Naive thymus-derived CD8-positive, alpha-beta T cell (primary cell): ENCODE measurements at regions not wholly inside any gene's neighbourhood (a gene's known extent, or its start where the extent isn't known, plus 50 kb on each side); places are given as distances from the start of the nearest gene placed in this dataset.
A peak's percentile ranks its signal among the peaks of the same experiment; 100 is the strongest.

Experiments
- ATAC-seq, 2 donors: fragments of 150-1000 bp; cut with Tn5 transposase in 1 of 2; sonication (Bioruptor Pico), chemical (Tn5 transposase) in 1 of 2; 1 replicate in 1 of 2; 2 replicates in 1 of 2; pipeline ENCODE4 v1.10.0; 2021; ENCODE audit warnings: mild to moderate bottlenecking in 2 of 2, moderate library complexity in 2 of 2
- POLR2A ChIA-PET: fragments of 350-600 bp; sonication (Branson Sonifier 250); formaldehyde crosslinking; loops from one replicate; lab custom pipeline; 2021; ENCODE audit warnings: antibody characterized with exemption; lab: Charles Lee
- DNase-seq, 10 donors: peaks; one replicate each; pipeline versions ENCODE4 v3.0.0 to v3.0.0-alpha.2; 2020 to 2022
- H3K27ac Mint-ChIP-seq, 10 donors: one replicate each; pipeline ENCODE4 v1.8.0; 2020 to 2022; ENCODE audit warnings: mild to moderate bottlenecking in 10 of 10, mixed read lengths in 10 of 10, moderate library complexity in 4 of 10, inconsistent platforms in 1 of 10
- H3K27me3 Mint-ChIP-seq, 5 donors: one replicate each; pipeline ENCODE4 v1.8.0; 2021 to 2022; ENCODE audit warnings: mixed read lengths in 5 of 5
- H3K36me3 Mint-ChIP-seq, 3 donors: one replicate each; pipeline ENCODE4 v1.8.0; 2020 to 2022; ENCODE audit warnings: mixed read lengths in 3 of 3, mild to moderate bottlenecking in 2 of 3, inconsistent platforms in 1 of 3
- H3K4me1 Mint-ChIP-seq, 4 donors: one replicate each; pipeline ENCODE4 v1.8.0; 2021 to 2022; ENCODE audit warnings: mixed read lengths in 4 of 4
- H3K4me3 Mint-ChIP-seq, 10 donors: one replicate each; pipeline ENCODE4 v1.8.0; 2020 to 2022; ENCODE audit warnings: mild to moderate bottlenecking in 10 of 10, mixed read lengths in 10 of 10, moderate library complexity in 6 of 10, inconsistent platforms in 1 of 10
- H3K9me3 Mint-ChIP-seq, 9 donors: one replicate each; pipeline ENCODE4 v1.8.0; 2020 to 2022; ENCODE audit warnings: mixed read lengths in 9 of 9, mild to moderate bottlenecking in 3 of 9, inconsistent platforms in 1 of 9, moderate library complexity in 1 of 9

DNA sequence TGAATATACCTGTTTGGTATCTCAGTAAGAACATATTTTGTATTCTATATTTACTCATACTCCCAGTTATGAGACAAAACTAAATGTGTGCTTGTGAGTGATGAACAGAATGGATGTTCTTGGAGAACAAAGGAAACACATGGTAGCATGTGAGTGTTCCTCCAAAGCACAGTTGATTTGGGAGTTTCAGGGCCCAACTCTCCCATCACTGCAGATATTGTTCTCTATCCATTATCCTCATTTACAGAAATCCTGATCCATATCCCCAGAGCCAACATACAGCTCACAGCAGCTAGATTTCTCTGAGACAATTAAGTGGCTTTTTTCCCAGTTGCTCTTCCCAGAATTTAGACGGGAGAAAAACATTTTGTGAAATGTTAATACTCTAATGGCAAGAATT lies 75.6 kb upstream of the MAPRE2 start:
- POLR2A ChIA-PET = no interaction called here
- DNase-seq (no peak), ATAC-seq (no peak)
- Mint-ChIP-seq H3K9me3 (no peaks in the 10 kb centered on the region), H3K36me3 (no peaks in the 10 kb centered on the region), H3K27me3 (peaks cover 0 to 2% (median 0%) of the 10 kb centered on the region in 5 donors), H3K27ac (no peak overlapping the region), H3K4me3 (no peak overlapping the region), H3K4me1 (peaks cover 0 to 2% (median 0%) of the 10 kb centered on the region in 4 donors)

DNA sequence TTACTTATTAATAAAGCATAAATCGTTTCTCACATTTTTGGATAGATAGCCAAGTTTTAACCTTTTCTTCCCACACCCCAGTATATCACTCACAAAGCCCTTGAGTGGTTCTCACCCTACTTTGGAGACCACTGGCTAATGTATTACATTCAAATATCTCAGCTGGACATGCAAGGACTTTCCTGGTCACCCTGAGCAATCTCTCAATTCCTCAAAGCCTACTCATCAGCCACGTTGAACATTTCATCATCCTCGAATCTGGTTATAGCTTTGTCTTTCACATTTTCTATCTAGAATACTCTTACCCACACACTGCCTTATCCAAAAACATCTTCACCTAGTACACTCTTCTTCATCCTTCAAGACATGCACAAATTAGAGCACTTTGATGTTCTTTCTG lies 71.1 kb upstream of the MAPRE2 start:
- no peak for ATAC-seq
- no peaks in the 10 kb centered on the region for H3K27me3 Mint-ChIP-seq
- no peak overlapping the region for H3K4me3 Mint-ChIP-seq
- H3K4me1 Mint-ChIP-seq = peaks cover 0 to 2% (median 0%) of the 10 kb centered on the region in 4 donors
- peaks cover 0 to 1% (median 0%) of the 10 kb centered on the region in 9 donors for H3K9me3 Mint-ChIP-seq
- H3K27ac Mint-ChIP-seq = no peak overlapping the region
- no peak for DNase-seq
- POLR2A ChIA-PET = no interaction called here
- H3K36me3 Mint-ChIP-seq = no peaks in the 10 kb centered on the region

DNA sequence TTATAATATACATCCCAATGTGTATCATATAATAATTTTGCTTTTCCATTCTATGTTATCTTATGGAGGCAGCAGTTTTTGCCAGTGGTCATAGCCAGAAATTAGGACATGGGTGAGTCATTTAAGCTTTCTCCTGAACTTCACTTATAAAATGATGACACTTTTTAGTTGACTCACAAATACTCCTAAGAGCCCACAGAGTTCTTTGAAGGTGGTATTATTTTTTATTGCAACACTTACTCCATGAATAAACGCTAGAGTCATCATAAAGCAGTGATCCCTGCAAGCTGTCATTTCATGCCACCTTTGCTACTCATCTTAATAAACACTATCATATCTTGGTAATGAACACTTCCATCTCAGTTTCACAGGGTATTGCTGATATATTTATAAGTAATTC lies 69.9 kb upstream of the MAPRE2 start:
- no peak overlapping the region for H3K4me3 Mint-ChIP-seq
- DNase-seq (no peak), ATAC-seq (no peak)
- peaks cover 0 to 1% (median 0%) of the 10 kb centered on the region in 9 donors for H3K9me3 Mint-ChIP-seq
- H3K27me3 Mint-ChIP-seq = peaks cover 0 to 1% (median 0%) of the 10 kb centered on the region in 5 donors
- no peak overlapping the region for H3K27ac Mint-ChIP-seq
- H3K4me1 Mint-ChIP-seq = peaks cover 4 to 6% (median 5%) of the 10 kb centered on the region in 4 donors
- POLR2A ChIA-PET = interaction anchor here (0.5 kb wide), 1 partner anchor 22 kb away, joined by 5 read pairs; no protein-coding TSS in a partner anchor
- no peaks in the 10 kb centered on the region for H3K36me3 Mint-ChIP-seq

DNA sequence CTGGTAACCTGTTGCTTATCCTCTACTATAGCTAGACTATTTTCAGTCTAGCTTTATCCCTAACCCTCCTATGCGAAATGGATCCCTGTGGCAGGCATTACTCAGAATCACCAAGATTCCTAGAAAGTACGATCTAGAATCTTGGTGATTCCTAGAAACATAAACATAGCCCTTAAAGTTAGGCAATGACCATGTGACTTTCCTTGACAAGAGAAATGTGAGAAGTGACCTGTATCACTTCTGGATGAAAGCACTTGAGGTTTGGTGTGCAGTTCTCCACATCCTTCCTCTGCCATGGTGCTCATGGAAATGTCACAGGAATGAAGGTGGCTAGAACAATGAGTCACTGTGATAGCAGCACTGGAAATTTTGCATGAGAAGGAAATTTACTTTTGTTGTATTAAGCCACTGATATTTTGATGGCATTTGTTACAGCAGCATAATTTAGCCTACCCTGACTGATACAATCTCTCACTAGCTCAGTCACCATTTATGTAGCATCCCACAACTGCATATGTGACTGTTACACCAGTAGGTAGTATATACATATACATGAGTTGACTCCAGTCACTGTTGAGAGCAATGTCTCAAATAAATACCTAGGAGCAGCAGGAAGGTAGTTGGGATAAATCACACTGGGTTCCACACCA lies 68.3 kb upstream of the MAPRE2 start:
- Mint-ChIP-seq H3K4me1 (peaks cover 5 to 15% (median 8%) of the 10 kb centered on the region in 4 donors), H3K27me3 (peaks cover 0 to 1% (median 0%) of the 10 kb centered on the region in 5 donors), H3K9me3 (peaks cover 0 to 1% (median 0%) of the 10 kb centered on the region in 9 donors), H3K36me3 (no peaks in the 10 kb centered on the region), H3K4me3 (no peak overlapping the region), H3K27ac (no peak overlapping the region)
- POLR2A ChIA-PET = no interaction called here
- DNase-seq = no peak
- no peak for ATAC-seq

DNA sequence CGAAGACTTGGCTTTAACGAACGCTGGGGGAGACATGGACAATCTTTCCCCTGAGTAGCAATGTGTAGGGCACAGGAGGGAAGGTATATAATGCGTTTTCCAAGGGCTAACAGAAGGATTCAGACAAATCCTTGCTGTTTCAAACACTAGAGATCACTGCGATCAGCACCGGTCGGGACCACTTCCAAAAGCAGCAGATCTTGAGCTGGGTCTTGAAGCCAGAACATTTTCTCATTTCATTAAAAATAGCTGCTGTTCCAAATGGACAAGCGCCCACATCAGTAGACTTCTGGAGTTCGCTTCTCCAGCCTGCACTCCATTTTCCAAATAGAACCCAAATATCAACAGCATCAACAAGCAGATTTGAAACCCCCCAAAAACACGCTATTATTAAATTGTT lies 65.1 kb upstream of the MAPRE2 start:
- Mint-ChIP-seq H3K4me3 (peak overlapping the region; percentile 85 to 98 (median 94)), H3K9me3 (peaks cover 0 to 1% (median 0%) of the 10 kb centered on the region in 9 donors), H3K27ac (peak overlapping the region in 7 of 10 donors; percentile 58 to 84 (median 68)), H3K4me1 (peaks cover 14 to 37% (median 25%) of the 10 kb centered on the region in 4 donors), H3K36me3 (no peaks in the 10 kb centered on the region), H3K27me3 (peaks cover 0 to 1% (median 0%) of the 10 kb centered on the region in 5 donors)
- DNase-seq = no peak
- POLR2A ChIA-PET = no interaction called here
- ATAC-seq = no peak

DNA sequence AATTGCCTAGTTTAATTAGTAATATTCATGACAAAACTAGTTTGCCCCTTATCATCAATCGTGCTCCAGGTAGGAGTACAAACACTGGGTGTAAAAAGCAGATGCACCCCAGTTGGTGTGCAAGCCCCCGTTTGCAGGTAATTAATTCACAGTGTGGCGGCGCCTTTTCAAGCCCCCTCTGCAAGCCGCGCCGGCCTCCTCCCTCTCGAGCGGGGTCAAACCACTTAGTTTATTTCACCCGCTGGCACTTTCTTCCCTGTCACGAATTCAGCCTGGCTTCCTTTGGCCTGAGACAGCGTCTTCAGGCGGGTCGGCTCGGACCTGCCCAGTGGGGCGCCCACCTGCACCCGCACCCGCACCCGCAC lies 64.7 kb upstream of the MAPRE2 start:
- no peak for DNase-seq
- Mint-ChIP-seq H3K36me3 (no peaks in the 10 kb centered on the region), H3K4me1 (peaks cover 14 to 37% (median 25%) of the 10 kb centered on the region in 4 donors), H3K27ac (peak overlapping the region in 8 of 10 donors; percentile 39 to 84 (median 60)), H3K4me3 (peak overlapping the region; percentile 85 to 98 (median 94)), H3K27me3 (peaks cover 0 to 1% (median 0%) of the 10 kb centered on the region in 5 donors), H3K9me3 (peaks cover 0 to 1% (median 0%) of the 10 kb centered on the region in 9 donors)
- no peak for ATAC-seq
- POLR2A ChIA-PET = interaction anchor here (0.6 to 1.2 kb wide), 3 partner anchors 22 to 313 kb away, joined by 3 read pairs; partner anchors contain the start of gene ZSCAN30

DNA sequence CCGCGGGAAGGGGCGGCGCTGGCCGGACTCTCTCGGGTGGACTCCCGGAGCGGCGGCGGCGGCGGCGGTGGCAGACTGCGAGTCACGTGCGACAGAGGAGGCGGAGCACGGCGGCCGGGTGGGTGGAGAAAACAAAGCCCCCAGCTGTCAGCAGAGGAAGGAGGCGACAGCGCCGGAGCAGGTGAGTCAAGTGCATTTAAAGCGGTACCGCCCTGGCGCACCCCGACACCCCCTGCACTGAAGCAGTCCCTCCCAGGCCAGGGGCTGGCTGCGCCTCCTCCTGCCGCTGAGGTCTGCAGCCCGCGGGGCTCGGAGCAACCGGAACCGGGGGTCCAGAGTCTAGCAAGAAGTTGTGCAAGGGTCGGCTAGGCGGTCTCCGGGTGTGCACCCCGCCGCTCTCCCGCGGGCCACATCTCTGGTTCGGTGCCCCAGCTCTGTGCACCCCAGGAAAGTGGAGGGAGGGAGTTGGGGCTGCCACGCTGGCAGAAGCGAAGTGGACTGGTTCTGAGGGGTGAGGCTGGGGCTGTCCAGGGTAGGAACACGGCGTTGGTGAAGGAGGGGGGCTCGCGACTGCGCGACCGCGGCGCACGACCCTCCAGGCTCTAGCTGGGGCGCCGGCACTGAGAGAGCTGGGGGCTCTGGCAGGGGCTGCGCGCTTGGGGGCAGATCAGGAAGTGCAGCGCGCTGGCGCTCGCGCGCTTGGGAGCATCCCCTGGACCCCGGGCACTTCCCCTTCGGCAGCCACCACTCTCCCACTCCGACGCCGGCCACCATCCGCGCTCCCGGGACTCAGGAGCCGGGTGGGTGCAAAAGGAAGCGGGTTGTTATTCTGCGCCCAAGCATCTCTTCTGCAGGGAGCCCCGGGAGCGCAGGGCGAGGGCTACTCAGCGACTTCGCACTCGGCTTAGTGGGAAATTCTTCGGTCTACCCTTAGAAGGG lies 64.0 kb upstream of the MAPRE2 start:
- Mint-ChIP-seq H3K4me3 (peak overlapping the region; percentile 85 to 98 (median 94)), H3K4me1 (peaks cover 14 to 37% (median 25%) of the 10 kb centered on the region in 4 donors), H3K27ac (peak overlapping the region in 9 of 10 donors; percentile 78 to 93 (median 88)), H3K9me3 (peaks cover 0 to 1% (median 0%) of the 10 kb centered on the region in 9 donors), H3K27me3 (peaks cover 0 to 1% (median 0%) of the 10 kb centered on the region in 5 donors), H3K36me3 (no peaks in the 10 kb centered on the region)
- ATAC-seq (peak; percentile 86 to 88), DNase-seq (peak; percentile 78 to 90 (median 80))
- POLR2A ChIA-PET = interaction anchor here (0.5 to 1.2 kb wide), 4 partner anchors 21 to 313 kb away, joined by 3 to 4 read pairs (median 3); partner anchors contain the start of gene ZSCAN30

DNA sequence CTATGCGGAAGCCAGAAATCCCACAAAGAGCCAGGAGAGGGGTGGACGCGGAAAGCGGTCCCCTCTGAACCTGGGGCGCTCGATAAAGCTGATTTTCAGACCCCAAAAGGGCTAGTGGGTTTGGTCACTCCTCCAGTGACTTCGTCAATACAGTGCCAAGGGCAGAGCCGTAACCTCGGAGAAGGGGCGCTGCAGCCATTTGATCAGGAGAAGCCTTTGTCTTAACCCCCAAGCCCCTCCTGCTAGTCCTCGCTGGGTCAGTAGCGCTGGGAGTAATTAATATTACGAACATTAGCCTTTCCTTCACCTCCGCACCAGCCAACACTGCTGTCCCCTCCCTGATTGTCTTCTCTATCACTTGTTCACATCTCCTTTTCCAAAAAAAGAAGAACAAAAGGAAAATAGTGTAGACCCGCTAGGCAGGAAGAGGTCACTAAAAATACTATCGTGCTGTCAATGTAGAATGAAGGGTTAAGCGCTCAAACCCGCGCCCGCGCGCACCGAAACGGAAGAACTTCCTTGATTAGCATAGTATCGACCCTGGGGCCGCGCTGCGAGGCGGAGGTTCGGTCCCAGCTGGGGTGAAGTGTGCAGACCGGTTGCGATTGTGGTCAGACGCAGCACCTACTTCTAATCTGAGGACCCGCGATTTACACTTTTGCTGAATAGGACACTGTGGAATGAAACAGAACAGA lies 63.2 kb upstream of the MAPRE2 start:
- ATAC-seq (peak; percentile 12 to 21), DNase-seq (peak; percentile 4 to 79 (median 45))
- Mint-ChIP-seq H3K27me3 (peaks cover 0 to 1% (median 0%) of the 10 kb centered on the region in 5 donors), H3K36me3 (no peaks in the 10 kb centered on the region), H3K9me3 (peaks cover 0 to 1% (median 0%) of the 10 kb centered on the region in 9 donors), H3K4me3 (peak overlapping the region; percentile 85 to 98 (median 94)), H3K4me1 (peaks cover 14 to 37% (median 25%) of the 10 kb centered on the region in 4 donors), H3K27ac (peak overlapping the region; percentile 75 to 93 (median 86))
- POLR2A ChIA-PET = interaction anchor here (0.5 to 1.3 kb wide), 2 partner anchors 114 to 117 kb away, joined by 4 read pairs; no protein-coding TSS in a partner anchor

DNA sequence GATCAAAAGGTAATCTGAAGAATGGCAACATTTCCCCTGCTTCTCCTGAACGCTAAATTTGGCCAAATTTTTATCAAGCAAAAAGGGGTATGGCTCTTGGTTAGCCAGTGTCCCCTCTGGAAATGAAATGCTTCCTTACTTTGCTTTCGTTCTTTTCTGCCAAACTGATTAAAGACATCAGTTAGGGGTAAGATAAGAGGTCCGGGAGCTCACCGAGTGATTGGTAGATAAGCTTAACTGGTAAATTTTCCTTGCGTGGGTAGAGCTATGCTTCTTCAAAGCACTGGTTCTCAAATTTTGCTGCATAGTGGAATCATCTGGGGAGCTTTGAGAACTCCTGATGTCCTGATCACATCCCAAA lies 62.7 kb upstream of the MAPRE2 start:
- Mint-ChIP-seq H3K9me3 (no peaks in the 10 kb centered on the region), H3K4me1 (peaks cover 14 to 37% (median 25%) of the 10 kb centered on the region in 4 donors), H3K36me3 (no peaks in the 10 kb centered on the region), H3K4me3 (peak overlapping the region; percentile 85 to 98 (median 94)), H3K27me3 (peaks cover 0 to 1% (median 0%) of the 10 kb centered on the region in 5 donors), H3K27ac (peak overlapping the region; percentile 58 to 93 (median 86))
- ATAC-seq (no peak), DNase-seq (peak in 3 of 10 donors; percentile 8 to 17 (median 15))
- POLR2A ChIA-PET = interaction anchor here (1.3 kb wide), 1 partner anchor 118 kb away, joined by 4 read pairs; no protein-coding TSS in a partner anchor

DNA sequence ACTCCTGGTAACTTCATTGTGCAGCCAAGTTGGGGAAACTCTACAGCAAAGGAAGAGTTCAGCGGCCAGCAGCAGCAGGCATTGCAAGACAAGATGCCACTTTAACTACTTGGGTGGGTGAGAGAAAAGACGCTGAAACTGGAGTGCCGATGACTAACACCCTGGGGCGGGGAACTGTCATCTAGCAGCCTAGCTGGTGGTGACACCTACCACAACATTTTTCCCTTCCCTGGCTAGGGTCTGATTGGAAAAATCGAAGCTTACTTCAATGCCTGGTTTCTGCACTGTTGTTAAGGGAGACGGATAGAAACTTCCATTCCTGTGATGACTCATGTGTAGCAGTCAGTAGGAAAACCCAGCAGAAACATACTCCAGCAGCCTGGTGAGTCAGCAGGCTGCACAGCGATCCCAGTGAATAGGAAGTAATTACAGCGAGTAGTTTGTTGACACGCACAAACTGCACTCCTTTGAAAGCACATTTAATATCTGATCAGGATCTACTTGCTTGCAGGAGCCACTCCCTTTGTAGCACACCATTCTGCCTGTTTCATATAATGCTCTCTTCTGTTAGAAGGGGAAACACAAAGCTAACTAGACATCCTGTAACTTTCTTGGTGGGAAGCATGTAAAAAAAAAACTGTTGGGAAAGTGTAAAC lies 62.1 kb upstream of the MAPRE2 start:
- H3K9me3 Mint-ChIP-seq = no peaks in the 10 kb centered on the region
- DNase-seq (peak in 7 of 10 donors; percentile 23 to 63 (median 35)), ATAC-seq (peak; percentile 25 to 34)
- H3K27ac Mint-ChIP-seq = peak overlapping the region in 9 of 10 donors; percentile 58 to 93 (median 88)
- POLR2A ChIA-PET = interaction anchor here (1.3 kb wide), 1 partner anchor 119 kb away, joined by 4 read pairs; no protein-coding TSS in a partner anchor
- peaks cover 14 to 37% (median 25%) of the 10 kb centered on the region in 4 donors for H3K4me1 Mint-ChIP-seq
- H3K36me3 Mint-ChIP-seq = no peaks in the 10 kb centered on the region
- peaks cover 0 to 1% (median 0%) of the 10 kb centered on the region in 5 donors for H3K27me3 Mint-ChIP-seq
- peak overlapping the region; percentile 85 to 98 (median 94) for H3K4me3 Mint-ChIP-seq

DNA sequence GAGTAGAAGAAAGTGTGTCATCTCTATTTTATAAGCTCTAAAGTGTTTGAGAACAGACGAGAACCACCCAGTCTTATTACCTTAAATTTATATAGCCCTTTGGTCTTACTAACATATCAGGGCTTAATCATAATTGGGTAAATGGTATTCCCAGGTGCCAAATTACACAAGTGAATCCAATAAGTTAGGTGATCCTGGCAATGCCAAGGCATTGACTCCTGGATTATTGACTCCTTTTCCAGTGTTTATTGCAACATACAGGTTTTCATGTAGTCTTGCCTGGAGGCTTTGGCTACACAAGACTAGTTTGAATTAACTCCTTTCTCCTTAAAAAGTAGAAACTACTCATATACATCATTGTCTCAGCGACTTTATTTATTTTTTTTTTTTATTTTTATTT lies 59.7 kb upstream of the MAPRE2 start:
- Mint-ChIP-seq H3K36me3 (no peaks in the 10 kb centered on the region), H3K9me3 (no peaks in the 10 kb centered on the region), H3K4me3 (no peak overlapping the region), H3K27ac (no peak overlapping the region), H3K4me1 (peaks cover 11 to 29% (median 19%) of the 10 kb centered on the region in 4 donors), H3K27me3 (no peaks in the 10 kb centered on the region)
- DNase-seq = no peak
- POLR2A ChIA-PET = no interaction called here
- ATAC-seq = no peak
